PC-9 (cell line): ENCODE measurements at regions not wholly inside any gene's neighbourhood (a gene's known extent, or its start where the extent isn't known, plus 50 kb on each side); places are given as distances from the start of the nearest gene placed in this dataset.

Source experiments
- BruUV-seq: library from RNA; stranded (reverse); fragments of 400-500 nt; replicated peaks from 2 replicates; lab custom pipeline; 2021; lab: Mats Ljungman, UMichigan
- CTCF ChIA-PET: fragments of 300-600 bp; sonication (Branson Sonifier 250); formaldehyde crosslinking; loops from one replicate; lab custom pipeline; 2022; ENCODE audit warnings: antibody characterized with exemption; lab: Charles Lee
- POLR2A ChIA-PET: fragments of 300-600 bp; sonication (Branson Sonifier 250); formaldehyde crosslinking; loops from one replicate; lab custom pipeline; 2022; ENCODE audit warnings: antibody characterized with exemption; ENCODE audit not compliant: unreplicated experiment; lab: Charles Lee
- DNase-seq, 2 experiments: peaks; one replicate each; pipeline versions ENCODE4 v3.0.0 to v3.0.0-alpha.2; 2015 to 2022; ENCODE audit warnings: mixed read lengths in 1 of 2
- H2AFZ ChIP-seq: fragments of 200-600 bp; sonication (generic); 2 replicates; pipeline ENCODE4 v1.8.1; 2017; ENCODE audit warnings: antibody characterized with exemption
- H3F3A ChIP-seq: fragments of 200-600 bp; sonication (generic); 2 replicates; pipeline ENCODE4 v1.8.1; 2017; ENCODE audit warnings: antibody characterized with exemption, mild to moderate bottlenecking, low read depth; ENCODE audit not compliant: insufficient read depth
- H3K27ac ChIP-seq: fragments of 200-600 bp; sonication (generic); 2 replicates; pipeline ENCODE4 v1.6.1; 2016; ENCODE audit warnings: mixed run types
- H3K27me3 ChIP-seq: fragments of 200-600 bp; sonication (generic); 2 replicates; pipeline ENCODE4 v1.6.1; 2016; ENCODE audit warnings: low read depth, mixed run types; ENCODE audit not compliant: insufficient read depth
- H3K36me3 ChIP-seq: fragments of 200-600 bp; sonication (generic); 2 replicates; pipeline ENCODE4 v1.6.1; 2016; ENCODE audit warnings: low read depth, mixed run types
- H3K4me1 ChIP-seq: fragments of 200-600 bp; sonication (generic); replicated peaks from 2 replicates; pipeline ENCODE4 v1.6.1; 2016; ENCODE audit warnings: mixed run types; ENCODE audit not compliant: insufficient read depth
- H3K4me2 ChIP-seq: fragments of 200-600 bp; sonication (generic); 2 replicates; pipeline ENCODE4 v1.6.1; 2017; ENCODE audit warnings: mixed run types
- H3K4me3 ChIP-seq: fragments of 200-600 bp; sonication (generic); 2 replicates; pipeline ENCODE4 v1.6.1; 2016; ENCODE audit warnings: mixed run types
- H3K79me2 ChIP-seq: fragments of 200-600 bp; sonication (generic); 2 replicates; pipeline ENCODE4 v1.6.1; 2017; ENCODE audit warnings: low read depth, mixed run types
- H3K9me2 ChIP-seq: fragments of 200-600 bp; sonication (generic); 2 replicates; pipeline ENCODE4 v1.8.1; 2017; ENCODE audit warnings: mild to moderate bottlenecking; ENCODE audit not compliant: insufficient read depth
- H3K9me3 ChIP-seq: fragments of 200-600 bp; sonication (generic); 2 replicates; pipeline ENCODE4 v1.8.1; 2016; ENCODE audit warnings: low read depth; ENCODE audit not compliant: insufficient read depth
- H4K20me1 ChIP-seq: fragments of 200-600 bp; sonication (generic); 2 replicates; pipeline ENCODE4 v1.8.1; 2017; ENCODE audit not compliant: insufficient read depth
- CTCF ChIP-seq: fragments of 200-600 bp; sonication (generic); conservative IDR thresholded peaks from 2 replicates; pipeline ENCODE4 v1.6.1; 2017; ENCODE audit warnings: mixed run types, antibody characterized with exemption, mild to moderate bottlenecking, moderate library complexity
- EZH2 ChIP-seq: fragments of 200-600 bp; sonication (generic); IDR thresholded peaks from 2 replicates; pipeline ENCODE4 v1.8.0; 2017; ENCODE audit warnings: antibody characterized with exemption, low read depth
- intact Hi-C: fragments of 100-400 bp; cut with micrococcal nuclease; formaldehyde crosslinking; loops from one replicate; pipeline ENCODE4 v1.10.0; 2022; ENCODE audit not compliant: unreplicated experiment

- no TSS peak for BruUV-seq
- POLR2A ChIA-PET = no interaction called here
Observed at GRCh38 chr12:115871714-115872113, 405.8 kb downstream of the MED13L start.

GRCh38 chr12:115870510-115870909 lies 407.0 kb downstream of the MED13L start:
- TF ChIP-seq CTCF = no peak
- TF ChIP-seq EZH2 = no peak
- CTCF ChIA-PET = interaction anchor here (0.7 kb wide), 1 partner anchor 552 kb away, joined by 3 read pairs; no protein-coding TSS in a partner anchor

More at GRCh38 chr12:115871714-115872113, 405.8 kb downstream of the MED13L start:
- Histone ChIP-seq H3K36me3 (no peaks in the 10 kb centered on the region), H4K20me1 (no peaks in the 10 kb centered on the region), H3K4me2 (peak overlapping the region; percentile 78), H3K4me1 (peaks cover 35% of the 10 kb centered on the region), H2AFZ (peak overlapping the region; percentile 19; the same call in 1 of the 2 replicates), H3F3A (peaks cover 23% of the 10 kb centered on the region), H3K27ac (peak overlapping the region; percentile 90), H3K4me3 (peak overlapping the region; percentile 38; the same call in 1 of the 2 replicates), H3K9me2 (no peaks in the 10 kb centered on the region), H3K27me3 (no peaks in the 10 kb centered on the region), H3K9me3 (no peaks in the 10 kb centered on the region; the same call in 1 of the 2 replicates), H3K79me2 (no peaks in the 10 kb centered on the region)
- intact Hi-C loops = no loop called here
- CTCF ChIA-PET = no interaction called here
- TF ChIP-seq CTCF (peak; percentile 72), EZH2 (no peak)
- peak in 1 of 2 experiments; percentile 50 for DNase-seq

DNA sequence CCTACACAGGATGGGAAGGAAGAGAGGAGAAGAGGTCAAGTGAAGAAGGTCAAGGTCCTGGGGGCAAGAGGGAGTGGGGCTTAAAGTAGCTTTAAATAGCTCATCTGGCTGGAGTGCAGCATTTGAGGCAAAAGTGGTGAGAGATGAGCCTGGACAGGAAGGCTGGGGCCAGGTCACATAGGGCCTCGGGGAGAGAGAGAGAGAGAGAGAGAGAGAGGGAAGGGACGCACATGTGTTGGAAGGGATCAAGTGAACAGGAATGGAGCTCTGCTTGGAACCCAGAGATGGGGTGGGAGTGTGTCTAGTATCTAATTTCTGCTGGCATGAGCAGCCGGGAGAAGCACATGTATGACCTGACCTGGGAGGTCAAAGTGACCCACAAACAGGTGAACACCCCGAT lies 407.5 kb downstream of the MED13L start:
- Histone ChIP-seq H2AFZ (no peak overlapping the region), H3K4me1 (peaks cover 35% of the 10 kb centered on the region), H3K27ac (no peak overlapping the region), H3K9me2 (no peaks in the 10 kb centered on the region), H3K27me3 (peaks cover 7% of the 10 kb centered on the region; the same call in 1 of the 2 replicates), H3K4me3 (no peak overlapping the region), H3K36me3 (no peaks in the 10 kb centered on the region), H3K4me2 (no peak overlapping the region), H4K20me1 (no peaks in the 10 kb centered on the region), H3K79me2 (no peaks in the 10 kb centered on the region), H3F3A (peaks cover 23% of the 10 kb centered on the region), H3K9me3 (no peaks in the 10 kb centered on the region; the same call in 1 of the 2 replicates)
- intact Hi-C loops = no loop called here
- DNase-seq = no peak
- BruUV-seq = no TSS peak
- TF ChIP-seq CTCF (no peak), EZH2 (no peak)
- ChIA-PET POLR2A (no interaction called here), CTCF (interaction anchor here (0.7 kb wide), 1 partner anchor 553 kb away, joined by 3 read pairs; no protein-coding TSS in a partner anchor)

More at GRCh38 chr12:115870510-115870909, 407.0 kb downstream of the MED13L start:
- peaks cover 35% of the 10 kb centered on the region for H3K4me1 ChIP-seq
- H3K9me3 ChIP-seq = no peaks in the 10 kb centered on the region; the same call in 1 of the 2 replicates
- no peaks in the 10 kb centered on the region for H3K79me2 ChIP-seq
- no peak overlapping the region for H3K4me3 ChIP-seq
- no peaks in the 10 kb centered on the region for H3K36me3 ChIP-seq
- H3K27ac ChIP-seq = no peak overlapping the region
- H4K20me1 ChIP-seq = no peaks in the 10 kb centered on the region
- no peaks in the 10 kb centered on the region for H3K9me2 ChIP-seq
- H3K4me2 ChIP-seq = no peak overlapping the region
- H2AFZ ChIP-seq = no peak overlapping the region
- peaks cover 23% of the 10 kb centered on the region for H3F3A ChIP-seq
- peaks cover 2% of the 10 kb centered on the region; the same call in 1 of the 2 replicates for H3K27me3 ChIP-seq
- intact Hi-C loops = no loop called here
- peak in 1 of 2 experiments; percentile 41 for DNase-seq
- POLR2A ChIA-PET = no interaction called here
- no TSS peak for BruUV-seq
